Peyer's patch (tissue), 4 donors: ENCODE measurements at regions not wholly inside any gene's neighbourhood (a gene's known extent, or its start where the extent isn't known, plus 50 kb on each side); places are given as distances from the start of the nearest gene placed in this dataset.

Experiments used
- DNase-seq, 3 donors: peaks; one replicate each; pipeline ENCODE4 v3.0.0-alpha.2; 2017 to 2019
- H3K27ac ChIP-seq, 4 donors: fragments of 200-600 bp; sonication (generic); one replicate each; pipeline ENCODE4 v1.5.1; 2016 to 2019
- H3K27me3 ChIP-seq, 2 donors: fragments of 200-600 bp; sonication (generic); one replicate each; pipeline ENCODE4 v1.5.1; 2019
- H3K36me3 ChIP-seq, 3 donors: fragments of 200-600 bp; sonication (generic); one replicate each; pipeline ENCODE4 v1.5.1; 2016 to 2019
- H3K4me1 ChIP-seq, 4 donors: fragments of 200-600 bp; sonication (generic); one replicate each; pipeline ENCODE4 v1.5.1; 2016 to 2019
- H3K4me3 ChIP-seq, 4 donors: fragments of 200-600 bp; sonication (generic); 1 replicate in 3 of 4; 2 replicates in 1 of 4; pipeline ENCODE4 v1.5.1; 2016 to 2019; ENCODE audit warnings: mild to moderate bottlenecking in 1 of 4
- H3K9me3 ChIP-seq, 4 donors: fragments of 200-600 bp; sonication (generic); one replicate each; pipeline ENCODE4 v1.5.1; 2016 to 2019; ENCODE audit warnings: mild to moderate bottlenecking in 1 of 4
- CTCF ChIP-seq, 6 experiments: fragments of 450-650 bp in 4 of 6; fragments of 200-600 bp in 2 of 6; sonication (generic) in 1 of 6; IDR thresholded peaks; one replicate each; pipeline ENCODE4 v1.5.1; 2017 to 2019; ENCODE audit warnings: antibody characterized with exemption in 6 of 6, mild to moderate bottlenecking in 3 of 6, moderate library complexity in 1 of 6
- POLR2A ChIP-seq, 2 donors: fragments of 450-650 bp; IDR thresholded peaks; one replicate each; pipeline ENCODE4 v1.5.1; 2017; ENCODE audit warnings: antibody characterized with exemption in 2 of 2, mild to moderate bottlenecking in 2 of 2, moderate library complexity in 2 of 2

GRCh38 chr4:188984518-188984917 is 845.3 kb downstream of the TRIML1 start:
- H3K4me3 ChIP-seq, result no peak overlapping the region
- no peaks in the 10 kb centered on the region for H3K9me3 ChIP-seq
- no peaks in the 10 kb centered on the region for H3K27me3 ChIP-seq
- no peak overlapping the region for H3K27ac ChIP-seq
- TF ChIP-seq POLR2A (IDR thresholded peaks at IDR 0.05) (no peak), CTCF (IDR thresholded peaks at IDR 0.05) (no peak)
- H3K4me1 ChIP-seq, result no peaks in the 10 kb centered on the region
- no peak for DNase-seq
- H3K36me3 ChIP-seq, result no peaks in the 10 kb centered on the region

- TF ChIP-seq POLR2A (IDR thresholded peaks at IDR 0.05) (no peak), CTCF (IDR thresholded peaks at IDR 0.05) (no peak)
- no peak for DNase-seq
Measured at GRCh38 chr4:188986271-188986689, 847.0 kb downstream of the TRIML1 start.

GRCh38 chr4:188987011-188987410 is 847.8 kb downstream of the TRIML1 start:
- no peak overlapping the region for H3K4me3 ChIP-seq
- H3K36me3 ChIP-seq, result no peaks in the 10 kb centered on the region
- no peaks in the 10 kb centered on the region for H3K9me3 ChIP-seq
- no peak for DNase-seq
- H3K27me3 ChIP-seq, result no peaks in the 10 kb centered on the region
- TF ChIP-seq CTCF (IDR thresholded peaks at IDR 0.05) (no peak), POLR2A (IDR thresholded peaks at IDR 0.05) (no peak)
- no peaks in the 10 kb centered on the region for H3K4me1 ChIP-seq
- no peak overlapping the region for H3K27ac ChIP-seq

More at GRCh38 chr4:188986271-188986689, 847.0 kb downstream of the TRIML1 start:
- Histone ChIP-seq H3K4me3 (no peak overlapping the region), H3K4me1 (no peaks in the 10 kb centered on the region), H3K36me3 (no peaks in the 10 kb centered on the region), H3K9me3 (no peaks in the 10 kb centered on the region), H3K27me3 (no peaks in the 10 kb centered on the region), H3K27ac (no peak overlapping the region)

- no peak for DNase-seq
- no peaks in the 10 kb centered on the region for H3K4me1 ChIP-seq
- no peak overlapping the region for H3K4me3 ChIP-seq
- no peaks in the 10 kb centered on the region for H3K9me3 ChIP-seq
- no peaks in the 10 kb centered on the region for H3K27me3 ChIP-seq
- H3K27ac ChIP-seq, result no peak overlapping the region
- H3K36me3 ChIP-seq, result no peaks in the 10 kb centered on the region
- TF ChIP-seq CTCF (IDR thresholded peaks at IDR 0.05) (no peak), POLR2A (IDR thresholded peaks at IDR 0.05) (no peak)
Measured at GRCh38 chr4:188988131-188988530, 848.9 kb downstream of the TRIML1 start.

- Histone ChIP-seq H3K9me3 (no peaks in the 10 kb centered on the region), H3K27me3 (no peaks in the 10 kb centered on the region), H3K4me3 (no peak overlapping the region), H3K27ac (no peak overlapping the region), H3K36me3 (no peaks in the 10 kb centered on the region), H3K4me1 (no peaks in the 10 kb centered on the region)
- TF ChIP-seq CTCF (IDR thresholded peaks at IDR 0.05), result no peak
- no peak for DNase-seq
Measured at GRCh38 chr4:188989371-188989770, 850.1 kb downstream of the TRIML1 start.

GRCh38 chr4:188992706-188993105 is 853.5 kb downstream of the TRIML1 start:
- H3K4me3 ChIP-seq, result no peak overlapping the region
- no peaks in the 10 kb centered on the region for H3K36me3 ChIP-seq
- no peak overlapping the region for H3K27ac ChIP-seq
- no peaks in the 10 kb centered on the region for H3K27me3 ChIP-seq
- no peaks in the 10 kb centered on the region for H3K4me1 ChIP-seq
- DNase-seq, result no peak
- TF ChIP-seq CTCF (IDR thresholded peaks at IDR 0.05) (no peak), POLR2A (IDR thresholded peaks at IDR 0.05) (no peak)
- no peaks in the 10 kb centered on the region for H3K9me3 ChIP-seq
